ENCODE measurements at regions not wholly inside any gene's neighbourhood (a gene's known extent, or its start where the extent isn't known, plus 50 kb on each side); places are given as distances from the start of the nearest gene placed in this dataset.

- no peak overlapping the region for H3K56ac ChIP-seq (ENCODE audit: insufficient read length, low read depth, low read length)
- H3K79me2 ChIP-seq (ENCODE audit: insufficient read depth, low read length), result no peaks in the 10 kb centered on the region
- H3K4me3 Mint-ChIP-seq, result no peak overlapping the region
- H2AFZ ChIP-seq (ENCODE audit: low read length), result no peak overlapping the region
- H3K79me1 ChIP-seq (ENCODE audit: insufficient read depth, low read depth, low read length, poor library complexity, severe bottlenecking), result no peaks in the 10 kb centered on the region
- peak overlapping the region; percentile 92 for H3K27ac ChIP-seq (ENCODE audit: insufficient read length, low read depth, low read length)
- peaks cover 5 to 9% of the 10 kb centered on the region in 2 experiments; a peak in 4 of 5 replicates for H3K9me3 Mint-ChIP-seq
- H2BK12ac ChIP-seq (ENCODE audit: insufficient read length, low read depth, low read length), result no peak overlapping the region
- no peak overlapping the region for H4K5ac ChIP-seq (ENCODE audit: insufficient read length, low read depth, low read length)
- H2AK5ac ChIP-seq (ENCODE audit: insufficient read length, low read length), result no peak overlapping the region
- no peaks in the 10 kb centered on the region for H4K20me1 ChIP-seq (ENCODE audit: control insufficient read depth, insufficient read depth, insufficient read length)
- no peak overlapping the region for H2BK120ac ChIP-seq (ENCODE audit: low read depth, low read length, poor library complexity, severe bottlenecking)
- no peak overlapping the region for H3K14ac ChIP-seq (ENCODE audit: insufficient read depth, low read length)
- H3K18ac ChIP-seq (ENCODE audit: insufficient read length, low read depth, low read length), result no peak overlapping the region
- no peak overlapping the region for H3T11ph ChIP-seq (ENCODE audit: low read length)
- no peaks in the 10 kb centered on the region; the same call in 1 of the 2 replicates for H3K4me1 ChIP-seq (ENCODE audit: insufficient read depth, low read length)
- H3K27me3 Mint-ChIP-seq (ENCODE audit: low read depth), result no peaks in the 10 kb centered on the region
- H3K9me3 ChIP-seq (ENCODE audit: control insufficient read depth, low read depth, low read length), result no peaks in the 10 kb centered on the region
- H3K23ac ChIP-seq (ENCODE audit: insufficient read length, low read depth, low read length), result no peak overlapping the region
- H3K4ac ChIP-seq (ENCODE audit: low read depth, low read length), result no peak overlapping the region
- no peak overlapping the region for H4K8ac ChIP-seq (replicated peaks; ENCODE audit: insufficient read length, low read depth, low read length)
- TF ChIP-seq, protein P1, sequence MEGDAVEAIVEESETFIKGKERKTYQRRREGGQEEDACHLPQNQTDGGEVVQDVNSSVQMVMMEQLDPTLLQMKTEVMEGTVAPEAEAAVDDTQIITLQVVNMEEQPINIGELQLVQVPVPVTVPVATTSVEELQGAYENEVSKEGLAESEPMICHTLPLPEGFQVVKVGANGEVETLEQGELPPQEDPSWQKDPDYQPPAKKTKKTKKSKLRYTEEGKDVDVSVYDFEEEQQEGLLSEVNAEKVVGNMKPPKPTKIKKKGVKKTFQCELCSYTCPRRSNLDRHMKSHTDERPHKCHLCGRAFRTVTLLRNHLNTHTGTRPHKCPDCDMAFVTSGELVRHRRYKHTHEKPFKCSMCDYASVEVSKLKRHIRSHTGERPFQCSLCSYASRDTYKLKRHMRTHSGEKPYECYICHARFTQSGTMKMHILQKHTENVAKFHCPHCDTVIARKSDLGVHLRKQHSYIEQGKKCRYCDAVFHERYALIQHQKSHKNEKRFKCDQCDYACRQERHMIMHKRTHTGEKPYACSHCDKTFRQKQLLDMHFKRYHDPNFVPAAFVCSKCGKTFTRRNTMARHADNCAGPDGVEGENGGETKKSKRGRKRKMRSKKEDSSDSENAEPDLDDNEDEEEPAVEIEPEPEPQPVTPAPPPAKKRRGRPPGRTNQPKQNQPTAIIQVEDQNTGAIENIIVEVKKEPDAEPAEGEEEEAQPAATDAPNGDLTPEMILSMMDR (conservative IDR thresholded peaks at IDR 0.05), result no peak
- peaks cover 16 to 25% of the 10 kb centered on the region in 2 experiments for H3K4me1 Mint-ChIP-seq
- peaks cover 4 to 9% (median 8%) of the 10 kb centered on the region in 3 experiments; a peak in 6 of 7 replicates for H3K36me3 Mint-ChIP-seq (ENCODE audit: insufficient read depth in 1 of 3, low read depth in 3 of 3)
- WGBS (ENCODE audit: extremely low coverage, insufficient read length, low lambda C conversion rate), result no CpG with 5 or more reads among the region's 3 CpGs
- H2BK5ac ChIP-seq (ENCODE audit: insufficient read length, low read length), result no peak overlapping the region
- H3K27me3 ChIP-seq (ENCODE audit: insufficient read depth, low read length), result no peaks in the 10 kb centered on the region
- no peak for DNase-seq
- peak overlapping the region; percentile 67 to 85 (median 72); a peak in 6 of 7 replicates for H3K27ac Mint-ChIP-seq
- no peak overlapping the region for H2BK20ac ChIP-seq (ENCODE audit: low read depth, low read length, poor library complexity, severe bottlenecking)
- H4K91ac ChIP-seq (ENCODE audit: insufficient read length, low read depth, low read length), result no peak overlapping the region
- no peaks in the 10 kb centered on the region for H3K23me2 ChIP-seq (ENCODE audit: insufficient read length, low read depth, low read length, poor library complexity, severe bottlenecking)
- no peak overlapping the region for H3K4me2 ChIP-seq (ENCODE audit: insufficient read depth, insufficient read length, low read length)
- H3K9ac ChIP-seq (ENCODE audit: extremely low read depth, insufficient read length, low read length), result no peak overlapping the region
- H2BK15ac ChIP-seq (ENCODE audit: low read depth, low read length), result no peak overlapping the region
These were observed 219.6 kb downstream of the RND3 start for GRCh38 chr2:150267651-150268415.
